ENCODE measurements at regions not wholly inside any gene's neighbourhood (a gene's known extent, or its start where the extent isn't known, plus 50 kb on each side); places are given as distances from the start of the nearest gene placed in this dataset.

DNA sequence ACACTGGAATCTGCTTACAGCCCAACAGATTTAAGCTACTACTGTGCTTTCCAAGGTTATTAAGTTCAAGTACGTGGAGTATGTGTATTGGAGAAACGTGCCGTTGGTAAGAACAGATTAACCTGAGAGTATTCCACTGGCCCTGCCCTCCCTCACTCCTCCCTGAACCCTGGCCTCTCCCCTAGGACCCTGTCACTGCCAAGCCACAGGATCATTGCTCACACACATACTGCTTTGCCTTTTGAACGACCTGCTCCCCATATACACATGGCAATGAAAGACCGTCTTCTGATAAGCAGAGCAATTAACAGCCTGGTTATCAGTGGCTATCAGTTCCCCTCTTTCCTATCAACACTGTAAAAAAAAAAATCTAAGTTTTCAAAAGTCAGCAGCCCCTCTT lies 458.9 kb upstream of the DYNLRB2 start:
- DNase-seq (ENCODE audit: low read depth in 3 of 3): no peak

DNA sequence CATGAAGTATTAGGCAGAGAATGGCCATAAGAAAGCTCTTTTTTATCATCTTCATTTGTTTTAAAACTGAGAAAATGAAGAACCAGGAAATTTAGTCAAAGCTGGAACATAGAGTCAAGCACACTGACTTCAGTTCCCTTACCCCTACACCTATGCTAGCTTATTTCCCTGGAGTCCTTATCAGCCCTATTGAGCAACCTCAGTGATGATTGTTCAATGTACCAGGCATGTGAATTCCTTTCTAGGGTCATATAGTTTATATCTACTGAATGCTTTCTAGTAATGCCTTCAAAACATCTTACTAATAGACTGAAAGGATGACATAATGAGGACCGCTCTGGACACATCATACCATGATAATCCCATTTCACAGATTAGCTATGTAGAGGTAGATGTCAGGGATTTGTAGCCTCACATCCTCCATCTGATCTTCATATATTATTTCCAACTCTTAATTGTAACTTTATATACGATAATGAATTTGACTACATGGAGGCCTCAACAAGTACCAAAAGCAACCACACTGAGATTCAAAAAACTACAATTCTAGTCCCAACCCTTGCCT lies 460.4 kb upstream of the DYNLRB2 start:
- no peak for DNase-seq (ENCODE audit: low read depth in 3 of 3)

DNA sequence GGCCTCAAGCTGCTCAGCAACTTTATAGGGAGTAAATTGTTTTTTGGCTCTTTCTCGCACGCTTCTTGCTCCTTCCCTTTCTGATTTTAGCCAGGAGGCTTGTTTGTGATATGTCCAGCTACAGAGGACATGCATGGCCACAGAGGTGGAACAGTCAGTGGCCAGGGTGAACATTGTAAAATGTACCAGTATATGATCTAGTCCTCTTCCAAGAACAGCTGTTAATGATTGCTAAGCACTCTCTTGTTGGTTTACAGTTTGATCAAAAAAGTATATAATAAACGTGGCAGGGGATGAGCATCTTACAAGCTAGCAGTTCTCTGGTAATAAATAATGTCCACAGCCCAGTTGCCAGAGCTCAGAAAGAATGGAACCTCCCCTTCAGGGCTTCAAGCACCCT lies 461.7 kb upstream of the DYNLRB2 start:
- no peak for DNase-seq (ENCODE audit: low read depth in 3 of 3)

DNA sequence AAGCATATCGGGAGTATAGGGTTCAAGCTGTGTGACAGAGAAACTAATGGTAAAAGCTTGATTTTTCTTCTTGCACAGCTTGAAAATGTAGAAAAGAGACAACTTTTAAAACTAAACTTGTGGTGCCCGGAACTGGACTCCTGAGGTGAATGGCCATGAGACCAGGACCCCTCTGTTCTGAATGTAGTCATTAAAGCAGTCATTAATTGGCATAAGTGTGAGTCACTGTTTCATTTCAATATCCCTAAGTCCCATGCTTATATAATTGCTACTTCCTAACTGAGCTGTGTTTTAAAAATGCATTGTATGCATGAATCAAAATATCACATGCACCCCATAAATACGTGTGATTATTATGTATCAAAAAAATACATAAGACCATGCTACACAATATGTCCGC lies 463.1 kb upstream of the DYNLRB2 start:
- no peak for DNase-seq (ENCODE audit: low read depth in 3 of 3)

DNA sequence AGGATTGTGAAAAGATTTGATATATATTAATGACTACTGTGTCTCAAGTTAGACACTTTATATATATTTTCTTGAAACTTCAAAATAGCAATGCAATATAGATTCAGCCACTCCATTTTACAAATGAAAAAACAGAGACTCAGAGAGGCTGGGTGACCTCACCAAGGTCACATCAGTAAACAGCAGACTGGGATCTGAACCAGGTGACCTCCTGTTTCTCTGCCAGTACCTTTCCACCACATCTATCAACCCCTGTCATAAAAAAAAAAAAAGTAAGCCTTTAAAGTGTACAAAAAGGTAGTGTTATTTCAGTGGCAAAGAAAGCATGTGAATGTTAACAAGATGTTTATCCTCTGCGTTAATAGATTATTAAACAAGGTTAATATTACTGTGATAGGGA lies 466.5 kb upstream of the DYNLRB2 start:
- DNase-seq (ENCODE audit: low read depth in 3 of 3): no peak

DNA sequence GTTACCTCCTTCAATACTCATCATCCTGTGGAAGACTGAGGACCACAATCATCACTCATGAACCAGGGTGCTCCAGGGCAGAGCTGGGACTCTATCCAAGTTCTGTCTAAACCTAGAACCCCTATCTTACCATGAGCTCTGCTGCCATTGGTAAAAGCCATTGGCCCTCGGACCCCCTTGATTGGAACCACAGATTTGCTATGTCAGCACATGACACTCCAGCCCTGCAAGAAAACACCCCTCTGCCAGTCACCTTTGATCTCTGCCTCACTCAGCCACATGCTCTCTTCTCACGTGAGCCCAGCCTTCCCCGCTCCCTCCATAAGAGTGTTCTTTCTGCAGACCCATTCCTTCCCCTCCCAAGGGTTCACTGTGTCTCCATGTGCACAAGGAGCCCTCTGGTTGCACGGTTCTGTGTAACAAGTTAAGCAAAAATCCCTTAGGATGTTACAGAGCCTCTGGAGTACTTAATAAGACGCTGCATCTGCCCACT lies 468.8 kb upstream of the DYNLRB2 start:
- no peak for DNase-seq (ENCODE audit: low read depth in 3 of 3)

DNA sequence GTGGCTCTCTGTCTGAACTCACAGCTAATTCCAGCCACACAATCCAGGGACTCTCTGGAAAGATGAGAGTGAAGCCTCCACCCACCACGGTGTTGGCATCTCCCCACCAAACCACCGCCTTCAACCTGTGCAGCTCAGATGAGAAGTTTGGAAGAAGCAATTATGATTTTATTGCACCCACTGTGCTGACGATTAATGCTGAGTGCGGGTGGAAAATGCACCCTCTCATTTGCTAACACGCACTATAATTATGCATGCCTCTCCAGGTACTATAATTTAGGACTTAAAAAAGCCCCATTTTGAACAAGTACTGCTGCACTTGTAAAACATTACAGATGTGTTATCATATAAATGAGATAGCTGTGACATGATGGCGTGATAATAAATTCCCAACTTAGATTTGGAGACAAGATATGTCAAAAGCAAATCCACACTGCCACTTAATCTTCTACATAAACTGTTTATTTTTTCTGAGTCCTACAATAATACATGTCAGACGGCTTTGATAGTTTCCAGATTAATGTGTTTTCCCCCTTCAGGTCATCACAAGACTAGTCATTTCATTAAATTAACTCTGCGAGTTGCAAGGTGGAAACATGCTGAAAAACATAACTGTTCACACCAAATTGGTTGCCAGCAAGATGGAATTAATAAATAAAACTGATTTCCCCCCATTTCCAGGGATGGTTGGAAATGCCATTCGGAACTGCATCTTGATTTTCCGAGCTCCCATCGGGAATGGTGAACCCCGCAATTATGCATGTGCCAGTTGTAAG lies 466.5 kb upstream of the MAF start:
- no peak for DNase-seq (ENCODE audit: low read depth in 3 of 3)

DNA sequence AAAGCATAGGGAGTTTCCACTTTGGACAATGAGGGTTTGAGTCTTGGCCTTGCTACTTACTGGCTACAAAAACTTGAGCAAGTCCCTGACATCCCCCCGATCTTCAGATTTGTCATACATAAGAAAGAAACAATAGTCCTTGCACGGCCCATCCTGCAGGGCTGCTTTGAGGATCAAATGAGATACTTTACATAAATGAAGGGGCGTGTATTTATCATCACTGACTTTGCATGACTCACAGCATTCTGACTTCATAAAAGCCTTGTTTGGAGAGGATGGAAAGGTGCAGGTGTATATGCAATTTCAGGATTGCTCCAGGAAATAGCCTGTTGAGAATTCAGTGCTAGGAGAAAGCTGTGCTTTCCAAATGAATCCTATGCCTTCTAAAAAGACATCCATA lies 465.0 kb upstream of the MAF start:
- DNase-seq (ENCODE audit: low read depth in 3 of 3): no peak

DNA sequence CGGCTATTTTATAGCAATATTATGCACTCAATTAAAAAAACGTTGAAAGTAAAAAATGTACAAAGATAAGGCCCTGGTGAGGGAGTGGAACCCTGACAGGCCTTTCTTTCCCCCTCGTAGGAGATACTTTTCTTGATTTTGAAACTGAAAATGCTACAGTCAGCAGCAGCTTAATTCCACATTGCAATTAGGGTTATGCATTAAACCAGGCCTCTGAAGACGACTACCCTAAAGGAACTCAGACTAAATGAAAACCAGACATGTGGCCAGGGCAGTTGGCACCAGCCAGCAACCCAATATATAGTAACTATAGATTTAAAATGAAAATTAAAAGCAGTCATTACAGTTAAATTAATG lies 463.2 kb upstream of the MAF start:
- DNase-seq (ENCODE audit: low read depth in 3 of 3): no peak

DNA sequence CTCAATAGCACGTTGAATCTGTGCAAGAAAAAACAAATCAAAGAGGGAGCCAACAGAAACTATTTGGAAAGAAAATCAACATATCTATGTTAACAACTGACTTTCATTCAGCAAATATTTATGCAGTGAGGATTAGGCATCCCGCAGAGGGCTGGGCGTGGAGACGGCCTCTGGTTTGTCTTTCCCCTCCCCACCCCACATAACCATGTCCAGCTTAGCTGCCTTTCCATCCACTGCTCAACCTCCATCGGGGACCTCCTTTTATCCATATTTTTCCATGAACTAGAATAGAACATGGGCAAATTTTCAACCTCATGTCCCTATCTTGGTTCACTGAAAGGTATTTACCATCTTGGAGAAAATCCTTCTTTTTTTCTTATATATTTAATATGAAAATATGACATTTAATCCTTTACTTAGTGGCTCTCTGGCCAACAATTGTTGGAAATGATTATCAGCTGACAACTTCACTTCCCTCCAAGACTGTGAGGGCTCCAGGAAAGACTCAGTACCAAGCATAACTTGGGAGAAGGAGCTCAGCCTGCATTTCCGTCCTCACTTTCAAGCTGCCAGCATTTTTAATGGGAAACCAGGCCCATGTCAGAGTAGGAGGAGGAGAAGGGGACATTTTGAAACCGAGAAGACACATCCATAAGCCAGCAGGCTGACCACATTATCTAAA lies 462.6 kb upstream of the MAF start:
- no peak for DNase-seq (ENCODE audit: low read depth in 3 of 3)

DNA sequence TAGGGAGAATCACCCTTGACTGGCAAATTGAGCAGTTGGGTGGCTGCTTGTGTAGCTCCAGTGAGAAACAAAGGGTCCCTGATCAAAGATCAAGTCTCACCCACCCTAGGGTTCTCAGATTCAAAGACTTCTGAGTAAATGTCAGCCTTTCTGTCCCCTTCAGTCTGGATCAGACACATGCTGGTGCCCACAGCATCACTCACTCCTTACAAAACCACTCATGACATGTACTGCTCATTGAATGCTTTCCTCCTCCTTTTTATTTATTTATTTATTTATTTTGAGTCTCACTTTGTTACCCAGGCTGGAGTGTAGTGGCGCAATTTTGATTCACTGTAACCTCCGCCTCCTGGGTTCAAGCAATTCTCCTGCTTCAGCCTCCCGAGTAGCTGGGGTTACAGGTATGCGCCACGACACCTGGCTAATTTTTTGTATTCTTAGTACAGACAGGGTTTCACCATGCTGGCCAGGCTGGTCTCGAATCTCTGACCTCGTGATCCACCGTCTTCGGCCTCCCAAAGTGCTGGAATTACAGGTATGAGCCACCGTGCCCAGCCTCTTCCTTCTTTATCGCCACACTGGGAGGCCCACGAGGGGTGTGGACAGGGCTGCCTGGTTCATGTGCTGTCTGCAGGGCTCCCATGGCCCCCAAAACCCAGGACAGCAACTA lies 462.0 kb upstream of the MAF start:
- DNase-seq (ENCODE audit: low read depth in 3 of 3): no peak

DNA sequence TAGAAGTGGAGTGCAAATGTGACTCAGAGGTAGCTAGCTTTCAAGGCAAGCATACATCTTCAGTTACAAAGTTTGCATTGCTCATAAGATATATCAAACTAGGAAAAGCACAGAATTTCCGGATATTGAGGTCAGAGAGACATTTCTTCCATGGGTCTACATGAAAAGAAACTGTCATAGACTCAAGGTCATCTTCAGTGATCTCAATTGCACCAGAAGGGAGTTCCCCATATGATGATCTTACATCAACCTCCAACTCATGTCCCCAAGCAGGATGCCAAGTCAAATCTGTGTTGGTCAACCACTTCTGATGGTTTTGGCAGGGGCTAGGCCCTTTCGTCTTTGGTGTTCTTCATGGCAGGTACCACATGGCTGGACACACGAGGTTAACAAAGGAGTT lies 459.9 kb upstream of the MAF start:
- no peak for DNase-seq (ENCODE audit: low read depth in 3 of 3)

DNA sequence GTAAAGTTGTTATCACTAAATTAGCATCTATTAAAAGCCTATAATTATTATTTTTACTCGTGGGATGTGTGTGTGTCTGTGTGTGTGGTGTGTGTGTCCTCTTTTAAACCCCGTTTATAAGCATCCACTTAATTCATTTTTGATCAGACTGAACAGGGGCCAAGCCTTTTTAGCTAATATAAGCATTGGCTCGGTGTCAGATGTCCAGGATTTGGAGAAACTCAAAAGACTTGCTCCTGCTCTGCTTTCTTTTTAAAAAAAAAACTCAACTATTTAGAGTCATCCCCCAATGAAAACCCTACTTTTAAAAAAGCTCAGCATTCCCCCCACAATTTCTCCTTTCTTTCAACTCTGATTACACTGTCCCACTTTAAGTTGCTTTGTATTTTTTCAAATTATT lies 459.3 kb upstream of the MAF start:
- DNase-seq (ENCODE audit: low read depth in 3 of 3): no peak

DNA sequence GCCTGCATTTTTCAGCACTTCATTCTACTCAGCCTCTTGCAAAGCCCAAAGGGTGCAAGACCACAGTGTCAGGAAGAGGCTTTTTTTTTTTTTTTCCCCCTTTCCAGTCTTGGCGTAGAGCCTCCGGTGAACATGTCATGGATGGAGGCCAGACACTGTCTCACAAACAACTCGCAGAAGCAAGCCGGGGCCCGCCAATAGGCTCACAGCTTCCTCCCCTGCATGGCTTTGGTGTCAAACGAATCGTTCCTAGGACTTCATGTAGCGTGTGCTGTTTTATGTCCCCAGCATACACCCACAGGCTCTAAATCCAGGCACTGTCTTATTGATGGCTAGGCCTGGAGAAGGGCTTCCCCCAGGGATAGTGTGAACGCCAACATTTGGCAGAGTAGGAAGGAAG lies 457.7 kb upstream of the MAF start:
- DNase-seq (ENCODE audit: low read depth in 3 of 3): no peak

DNA sequence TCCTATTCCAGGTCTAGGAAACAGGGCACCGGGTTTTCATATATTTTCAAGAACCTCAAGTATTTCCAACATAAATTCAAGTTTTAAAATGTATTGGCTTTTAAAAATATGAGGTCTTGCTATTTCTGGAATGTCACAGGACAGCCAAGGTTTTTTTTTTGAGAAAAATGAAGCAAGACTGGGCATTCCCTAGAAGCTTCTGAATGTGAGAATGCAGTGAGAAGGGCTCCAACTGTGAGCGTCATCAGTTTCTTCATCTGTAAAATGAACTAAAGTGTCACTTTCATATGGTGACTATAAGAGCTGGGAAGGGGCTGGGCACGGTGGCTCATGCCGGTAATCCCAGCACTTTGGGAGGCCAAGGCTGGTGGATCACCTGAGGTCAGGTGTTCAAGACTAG lies 455.8 kb upstream of the MAF start:
- no peak for DNase-seq (ENCODE audit: low read depth in 3 of 3)

DNA sequence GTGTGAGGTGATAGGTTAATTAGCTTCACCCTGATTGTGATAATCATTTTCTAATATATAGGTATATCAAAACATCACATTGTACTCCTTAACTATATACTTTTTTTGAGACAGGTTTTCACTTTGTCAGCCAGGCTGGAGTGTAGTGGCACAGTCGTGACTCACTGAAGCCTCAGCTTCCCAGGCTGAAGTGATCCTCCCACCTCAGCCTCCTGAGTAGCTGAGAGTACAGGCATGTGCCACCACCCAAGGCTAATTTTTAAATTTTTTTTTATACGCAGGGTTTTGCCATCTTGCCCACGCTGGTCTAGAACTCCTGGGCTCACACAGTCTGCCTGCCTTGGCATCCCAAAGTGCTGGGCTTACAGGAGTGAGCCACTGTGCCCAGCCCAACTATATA lies 455.3 kb upstream of the MAF start:
- DNase-seq (ENCODE audit: low read depth in 3 of 3): no peak

DNA sequence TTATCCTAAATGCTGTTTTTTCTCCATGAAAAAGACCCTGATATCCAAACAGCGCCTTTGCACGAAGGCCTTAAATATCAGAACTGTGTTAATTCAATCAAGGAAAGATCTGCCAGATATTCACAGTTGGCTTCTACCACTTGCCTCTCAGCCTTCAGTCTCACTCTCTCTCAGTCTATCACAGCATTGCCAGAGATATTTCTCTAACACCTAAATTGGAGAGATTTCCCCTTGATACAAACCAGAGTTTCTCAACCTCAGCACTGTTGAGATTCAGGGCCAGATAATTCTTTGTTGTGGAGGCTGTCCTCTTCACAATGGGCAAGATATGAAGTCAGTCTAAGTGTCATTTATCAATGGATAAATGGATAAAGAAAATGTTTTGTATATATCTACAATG lies 454.1 kb upstream of the MAF start:
- no peak for DNase-seq (ENCODE audit: low read depth in 3 of 3)

DNA sequence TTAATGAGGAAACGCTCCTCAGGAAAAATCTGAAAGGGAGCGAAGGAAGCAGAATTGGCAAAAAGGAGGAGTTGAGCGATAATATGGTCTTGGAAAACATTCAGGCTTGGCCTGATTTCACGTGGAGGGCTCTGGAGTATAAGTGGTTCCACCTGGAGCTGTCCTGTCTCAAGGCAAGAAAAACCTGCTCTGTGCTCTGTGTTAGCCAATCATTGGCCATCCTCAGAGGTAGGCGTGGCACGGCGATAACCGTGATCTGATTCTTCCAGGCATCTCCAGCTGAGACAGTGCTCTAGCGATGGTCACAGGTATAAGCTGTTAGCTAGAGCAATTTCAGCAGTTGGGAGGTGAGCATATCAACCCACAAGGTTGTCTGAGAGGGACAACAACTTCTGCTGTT lies 450.5 kb upstream of the MAF start:
- no peak for DNase-seq (ENCODE audit: low read depth in 3 of 3)

DNA sequence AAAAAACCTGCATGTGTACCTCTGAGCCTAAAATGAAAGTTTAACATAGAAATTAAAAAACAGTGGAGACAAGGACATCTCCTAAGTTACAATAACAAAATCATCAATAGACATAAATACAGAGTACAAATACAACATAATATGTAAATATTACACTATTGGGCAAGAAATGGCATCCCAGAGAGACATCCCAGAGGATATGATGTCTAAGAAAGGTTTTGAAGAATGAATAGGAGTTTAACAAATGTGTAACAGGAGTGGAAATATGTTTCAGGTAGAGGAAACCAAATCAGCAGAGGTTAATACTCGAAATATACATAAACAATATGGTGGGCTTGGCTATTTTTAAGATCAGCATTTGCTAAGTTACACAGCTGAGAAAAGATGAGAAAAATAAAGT lies 447.7 kb upstream of the MAF start:
- DNase-seq (ENCODE audit: low read depth in 3 of 3): no peak

DNA sequence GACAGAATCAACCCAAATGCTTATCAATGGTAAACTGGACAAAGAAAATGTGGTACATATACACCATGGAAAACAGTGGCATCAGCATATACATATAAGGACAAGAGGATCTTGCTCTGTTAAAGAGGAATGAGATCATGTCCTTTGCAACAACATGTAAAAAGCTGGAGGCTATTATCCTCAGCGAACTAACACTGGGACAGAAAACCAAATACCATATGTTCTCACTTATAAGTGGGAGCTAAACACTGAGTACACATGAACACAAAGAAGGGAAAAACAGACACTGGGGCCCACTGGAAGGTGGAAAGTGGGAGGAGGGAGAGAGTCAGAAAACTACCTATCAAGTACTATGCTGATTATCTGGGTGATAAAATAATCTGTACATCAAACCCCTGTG lies 447.3 kb upstream of the MAF start:
- DNase-seq (ENCODE audit: low read depth in 3 of 3): no peak

DNA sequence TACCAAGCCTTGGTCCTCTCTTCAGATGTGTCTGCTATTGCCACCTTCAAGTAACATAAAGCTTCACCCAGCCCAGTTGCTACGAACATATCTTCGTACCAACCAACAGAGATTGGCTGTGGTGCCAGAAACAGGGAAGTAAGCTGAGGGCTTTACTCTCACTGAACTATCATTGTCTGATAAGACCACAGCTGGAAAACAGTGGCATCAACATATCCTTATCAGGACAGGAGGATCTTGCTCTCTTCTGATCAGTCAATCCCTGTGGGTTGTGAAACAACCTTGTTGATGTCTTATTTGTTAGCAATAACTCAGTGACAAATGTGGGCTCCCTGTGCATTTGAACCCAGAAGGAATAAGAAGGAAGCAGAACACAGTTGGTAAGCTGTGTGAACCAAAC lies 446.3 kb upstream of the MAF start:
- DNase-seq (ENCODE audit: low read depth in 3 of 3): no peak

DNA sequence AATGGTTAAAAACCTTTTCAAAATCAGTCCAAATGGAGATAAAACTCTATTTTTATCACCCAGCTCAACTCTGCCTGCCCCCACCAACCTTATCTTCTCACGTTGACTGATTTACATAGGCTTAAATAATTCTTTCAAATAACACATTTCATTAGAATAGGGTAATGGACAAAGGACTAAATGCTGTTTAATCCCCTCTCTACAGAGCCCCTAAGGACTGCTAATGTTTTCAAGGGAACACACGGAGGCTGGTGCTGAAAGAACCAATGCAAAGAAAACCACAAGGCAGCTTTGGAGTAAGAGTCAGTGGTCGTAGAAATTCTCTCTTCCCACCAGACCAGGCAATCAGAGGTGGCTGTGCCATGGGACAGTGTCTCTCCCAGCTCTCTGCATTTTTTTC lies 445.7 kb upstream of the MAF start:
- no peak for DNase-seq (ENCODE audit: low read depth in 3 of 3)

DNA sequence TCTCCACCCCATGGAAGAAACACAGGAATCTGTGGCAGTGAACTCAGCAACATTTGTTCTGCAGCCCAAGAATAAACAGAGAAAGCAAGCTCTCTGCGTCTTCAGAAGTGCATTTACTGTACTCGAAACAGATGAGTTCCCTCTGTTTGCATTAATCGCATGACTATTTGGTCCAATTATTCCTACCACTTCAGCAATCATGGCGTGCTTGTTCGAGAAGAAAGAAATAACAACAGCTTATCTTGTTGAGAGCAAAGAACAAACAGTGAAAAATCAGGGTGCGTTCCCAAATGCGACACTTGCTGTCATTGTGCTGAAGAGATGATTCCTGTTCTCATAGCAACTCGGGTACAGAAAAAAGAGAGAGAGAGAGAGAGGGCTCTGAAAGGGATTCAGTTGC lies 445.3 kb upstream of the MAF start:
- DNase-seq (ENCODE audit: low read depth in 3 of 3): no peak

All from stimulated activated CD4-positive, alpha-beta T cell treated with anti-CD3 and anti-CD28 coated beads, TNF-alpha, amount 100 ng/mL, for 48 hours (primary cell).